ENCODE measurements at regions not wholly inside any gene's neighbourhood (a gene's known extent, or its start where the extent isn't known, plus 50 kb on each side); places are given as distances from the start of the nearest gene placed in this dataset.
A peak's percentile ranks its signal among the peaks of the same experiment; 100 is the strongest.

GRCh38 chr20:48287021-48287494, 501.8 kb upstream of the SULF2 start (continued):
- TF ChIP-seq, protein P1, sequence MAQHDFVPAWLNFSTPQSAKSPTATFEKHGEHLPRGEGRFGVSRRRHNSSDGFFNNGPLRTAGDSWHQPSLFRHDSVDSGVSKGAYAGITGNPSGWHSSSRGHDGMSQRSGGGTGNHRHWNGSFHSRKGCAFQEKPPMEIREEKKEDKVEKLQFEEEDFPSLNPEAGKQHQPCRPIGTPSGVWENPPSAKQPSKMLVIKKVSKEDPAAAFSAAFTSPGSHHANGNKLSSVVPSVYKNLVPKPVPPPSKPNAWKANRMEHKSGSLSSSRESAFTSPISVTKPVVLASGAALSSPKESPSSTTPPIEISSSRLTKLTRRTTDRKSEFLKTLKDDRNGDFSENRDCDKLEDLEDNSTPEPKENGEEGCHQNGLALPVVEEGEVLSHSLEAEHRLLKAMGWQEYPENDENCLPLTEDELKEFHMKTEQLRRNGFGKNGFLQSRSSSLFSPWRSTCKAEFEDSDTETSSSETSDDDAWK (CRISPR knock-in tag; IDR thresholded peaks at IDR 0.05): no peak
- no peak for TF ChIP-seq HOXA5 (CRISPR knock-in tag; IDR thresholded peaks at IDR 0.05)
- 0 out of 2 replicates have a peak, but pooled peaks have one; percentile 13 for TF ChIP-seq ZFX (CRISPR knock-in tag; IDR thresholded peaks at IDR 0.05; ENCODE audit: low read depth)
- TF ChIP-seq NBN (conservative IDR thresholded peaks at IDR 0.05): no peak
- TF ChIP-seq ZNF512 (CRISPR knock-in tag; IDR thresholded peaks at IDR 0.05): no peak
- TF ChIP-seq MEIS1 (CRISPR knock-in tag; IDR thresholded peaks at IDR 0.05; ENCODE audit: borderline replicate concordance): no peak
- TF ChIP-seq ZNF24 (IDR thresholded peaks at IDR 0.05): no peak
- peak; percentile 70 for TF ChIP-seq ELF3 (CRISPR knock-in tag; IDR thresholded peaks at IDR 0.05)
- no peak for TF ChIP-seq NR2F2 (IDR thresholded peaks at IDR 0.05; ENCODE audit: borderline replicate concordance, low read depth)
- TF ChIP-seq ZFP62 (CRISPR knock-in tag; IDR thresholded peaks at IDR 0.05): no peak
- TF ChIP-seq TEAD3 (CRISPR knock-in tag; optimal IDR thresholded peaks at IDR 0.05; ENCODE audit: borderline replicate concordance): peak; percentile 43
- no peak for TF ChIP-seq ZNF816 (CRISPR knock-in tag; IDR thresholded peaks at IDR 0.05; ENCODE audit: borderline replicate concordance)
- TF ChIP-seq NR2F1 (CRISPR knock-in tag; IDR thresholded peaks at IDR 0.05): peak; percentile 84
- TF ChIP-seq, protein P2, sequence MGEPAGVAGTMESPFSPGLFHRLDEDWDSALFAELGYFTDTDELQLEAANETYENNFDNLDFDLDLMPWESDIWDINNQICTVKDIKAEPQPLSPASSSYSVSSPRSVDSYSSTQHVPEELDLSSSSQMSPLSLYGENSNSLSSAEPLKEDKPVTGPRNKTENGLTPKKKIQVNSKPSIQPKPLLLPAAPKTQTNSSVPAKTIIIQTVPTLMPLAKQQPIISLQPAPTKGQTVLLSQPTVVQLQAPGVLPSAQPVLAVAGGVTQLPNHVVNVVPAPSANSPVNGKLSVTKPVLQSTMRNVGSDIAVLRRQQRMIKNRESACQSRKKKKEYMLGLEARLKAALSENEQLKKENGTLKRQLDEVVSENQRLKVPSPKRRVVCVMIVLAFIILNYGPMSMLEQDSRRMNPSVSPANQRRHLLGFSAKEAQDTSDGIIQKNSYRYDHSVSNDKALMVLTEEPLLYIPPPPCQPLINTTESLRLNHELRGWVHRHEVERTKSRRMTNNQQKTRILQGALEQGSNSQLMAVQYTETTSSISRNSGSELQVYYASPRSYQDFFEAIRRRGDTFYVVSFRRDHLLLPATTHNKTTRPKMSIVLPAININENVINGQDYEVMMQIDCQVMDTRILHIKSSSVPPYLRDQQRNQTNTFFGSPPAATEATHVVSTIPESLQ (CRISPR knock-in tag; conservative IDR thresholded peaks at IDR 0.05): no peak
- TF ChIP-seq ZNF407 (CRISPR knock-in tag; IDR thresholded peaks at IDR 0.05; ENCODE audit: not compliant biosample characterization): no peak
